ENCODE measurements at regions not wholly inside any gene's neighbourhood (a gene's known extent, or its start where the extent isn't known, plus 50 kb on each side); places are given as distances from the start of the nearest gene placed in this dataset.

DNA sequence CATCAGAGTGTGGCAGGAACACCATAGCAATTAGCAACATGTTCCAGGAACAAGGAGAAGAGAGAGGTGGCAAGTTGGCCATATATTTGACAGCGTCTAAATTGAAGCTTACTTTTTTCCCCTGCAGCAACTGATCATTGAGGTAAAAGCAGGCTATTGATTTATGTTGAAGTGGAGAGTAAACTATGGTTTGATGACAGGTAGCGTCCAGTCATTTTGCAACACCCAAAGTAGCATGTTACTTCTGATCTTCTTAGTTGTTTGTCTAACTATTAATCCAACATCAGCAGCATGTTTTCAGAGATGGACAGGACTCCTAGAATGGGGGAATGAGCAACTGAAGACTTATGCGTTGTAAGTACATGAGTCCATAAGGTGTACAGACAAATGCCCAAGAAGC, 225.8 kb downstream of the ZPLD1 start:
- no CpG with 5 or more reads among the region's 3 CpGs for WGBS (ENCODE audit: insufficient coverage, low lambda C conversion rate)
- H3K27me3 ChIP-seq (ENCODE audit: control insufficient read depth, insufficient read depth, low read length): no peaks in the 10 kb centered on the region

DNA sequence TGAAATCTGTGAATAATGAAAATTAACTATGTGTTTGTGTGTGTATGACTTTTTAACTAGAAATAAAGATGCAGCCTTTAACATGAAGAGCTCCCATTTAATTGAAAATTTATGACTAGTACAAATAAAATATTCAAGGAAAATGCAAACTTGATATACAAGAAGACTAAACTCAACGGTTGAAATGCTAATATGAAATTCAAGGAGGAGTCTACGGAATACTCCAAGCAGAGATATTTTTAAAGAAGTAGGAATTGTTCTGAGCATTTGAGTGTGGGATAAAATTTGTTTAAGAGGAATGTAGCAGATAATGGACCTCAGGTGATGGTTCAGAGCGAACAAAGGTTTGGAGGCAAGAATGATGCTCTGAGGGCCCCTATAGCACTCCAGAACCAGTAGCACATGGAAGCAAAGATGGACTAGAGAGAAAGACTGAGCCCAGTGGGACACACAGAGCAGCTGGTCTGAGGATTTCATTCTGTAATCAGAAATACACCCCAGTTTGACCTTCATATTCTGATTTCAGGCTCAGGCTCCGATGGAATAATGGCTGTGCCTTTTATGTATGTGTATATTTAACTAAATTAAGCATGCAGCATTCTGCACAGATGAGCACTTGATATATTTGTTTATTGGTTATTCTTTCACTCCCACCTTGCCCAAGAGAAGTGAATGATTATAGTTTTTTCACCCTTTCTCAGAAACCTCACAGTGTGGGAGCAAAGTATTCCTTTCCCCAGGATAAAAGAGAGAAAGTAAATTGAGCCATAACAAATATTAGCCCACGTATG, 227.1 kb downstream of the ZPLD1 start:
- no peak for DNase-seq
- Histone ChIP-seq H3K4me1 (ENCODE audit: control insufficient read depth, insufficient read depth, low read length) (no peaks in the 10 kb centered on the region), H3K9me3 (ENCODE audit: control insufficient read depth, low read depth, low read length) (no peaks in the 10 kb centered on the region), H3K36me3 (ENCODE audit: control insufficient read depth, insufficient read depth, low read length) (no peaks in the 10 kb centered on the region), H3K27ac (ENCODE audit: low read length) (no peak overlapping the region), H3K27me3 (ENCODE audit: control insufficient read depth, insufficient read depth, low read length) (no peaks in the 10 kb centered on the region), H3K4me3 (ENCODE audit: low read length) (no peak overlapping the region)
- WGBS (ENCODE audit: insufficient coverage, low lambda C conversion rate): 94% methylated on average over 2 of the region's 5 CpGs

More for the DNA sequence above, 225.8 kb downstream of the ZPLD1 start:
- no peak for DNase-seq
- Histone ChIP-seq H3K9me3 (ENCODE audit: control insufficient read depth, low read depth, low read length) (no peaks in the 10 kb centered on the region), H3K36me3 (ENCODE audit: control insufficient read depth, insufficient read depth, low read length) (no peaks in the 10 kb centered on the region), H3K4me1 (ENCODE audit: control insufficient read depth, insufficient read depth, low read length) (no peaks in the 10 kb centered on the region), H3K27ac (ENCODE audit: low read length) (no peak overlapping the region), H3K4me3 (ENCODE audit: low read length) (no peak overlapping the region)

DNA sequence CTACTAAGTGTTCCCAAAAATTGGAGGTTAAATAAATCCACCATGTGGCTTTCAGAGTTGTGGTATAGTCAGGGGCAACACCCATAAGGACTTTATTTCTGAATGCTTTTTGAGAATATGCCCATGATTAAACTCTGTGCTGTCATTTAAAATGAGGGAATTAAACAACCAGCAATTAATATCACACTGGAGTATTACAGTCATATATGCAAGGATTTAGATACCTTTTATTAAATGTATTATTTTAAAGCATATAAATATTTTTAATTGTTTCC, 227.6 kb downstream of the ZPLD1 start:
- no peak overlapping the region for H3K4me3 ChIP-seq (ENCODE audit: low read length)
- no peaks in the 10 kb centered on the region for H3K9me3 ChIP-seq (ENCODE audit: control insufficient read depth, low read depth, low read length)
- DNase-seq: no peak
- H3K27ac ChIP-seq (ENCODE audit: low read length): no peak overlapping the region
- H3K27me3 ChIP-seq (ENCODE audit: control insufficient read depth, insufficient read depth, low read length): no peaks in the 10 kb centered on the region
- H3K4me1 ChIP-seq (ENCODE audit: control insufficient read depth, insufficient read depth, low read length): no peaks in the 10 kb centered on the region
- H3K36me3 ChIP-seq (ENCODE audit: control insufficient read depth, insufficient read depth, low read length): no peaks in the 10 kb centered on the region

DNA sequence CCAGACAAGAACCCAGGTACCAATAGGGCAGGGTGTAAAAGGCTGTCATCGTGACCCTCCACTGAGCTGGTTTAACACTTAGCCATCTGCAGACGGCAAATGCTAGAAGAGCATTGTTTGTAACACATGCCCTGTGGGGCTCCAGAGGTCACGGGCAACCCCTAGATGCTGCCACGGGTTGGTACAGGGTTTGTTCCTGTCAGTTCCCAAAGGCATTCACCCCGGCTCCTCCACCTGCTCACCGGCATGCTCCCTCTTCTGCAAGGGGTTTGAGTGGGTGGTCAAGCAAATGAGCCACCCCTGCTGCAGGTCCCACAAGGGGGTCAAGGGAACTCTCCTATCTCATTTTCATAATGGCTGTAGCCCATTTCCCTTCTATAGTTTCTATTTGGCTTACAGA, 229.3 kb downstream of the ZPLD1 start:
- H3K4me3 ChIP-seq (ENCODE audit: low read length): no peak overlapping the region
- no CpG with 5 or more reads among the region's 6 CpGs for WGBS (ENCODE audit: insufficient coverage, low lambda C conversion rate)
- H3K27ac ChIP-seq (ENCODE audit: low read length): no peak overlapping the region
- H3K4me1 ChIP-seq (ENCODE audit: control insufficient read depth, insufficient read depth, low read length): no peaks in the 10 kb centered on the region
- no peaks in the 10 kb centered on the region for H3K36me3 ChIP-seq (ENCODE audit: control insufficient read depth, insufficient read depth, low read length)
- H3K9me3 ChIP-seq (ENCODE audit: control insufficient read depth, low read depth, low read length): no peaks in the 10 kb centered on the region
- H3K27me3 ChIP-seq (ENCODE audit: control insufficient read depth, insufficient read depth, low read length): no peaks in the 10 kb centered on the region
- no peak for DNase-seq

DNA sequence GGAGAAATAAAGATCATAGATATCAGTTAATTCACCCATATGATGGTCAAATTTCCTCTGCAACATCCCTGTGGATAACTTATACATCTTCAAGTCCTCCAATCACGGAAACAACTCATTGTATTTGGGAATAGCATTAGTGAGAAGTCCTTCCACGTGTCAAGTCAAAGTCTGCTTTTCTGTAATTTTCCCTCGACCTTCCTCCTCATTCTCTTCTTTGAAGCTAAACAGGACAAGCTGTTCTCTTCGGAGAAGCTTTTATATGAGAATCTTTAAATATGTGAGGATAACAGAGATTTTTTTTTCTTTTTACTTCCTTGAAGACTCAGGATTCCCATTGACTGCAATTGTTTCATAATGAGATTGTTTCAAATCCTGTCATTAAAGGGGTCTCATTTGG, 230.4 kb downstream of the ZPLD1 start:
- H3K27ac ChIP-seq (ENCODE audit: low read length): no peak overlapping the region
- H3K9me3 ChIP-seq (ENCODE audit: control insufficient read depth, low read depth, low read length): no peaks in the 10 kb centered on the region
- no peak overlapping the region for H3K4me3 ChIP-seq (ENCODE audit: low read length)
- H3K36me3 ChIP-seq (ENCODE audit: control insufficient read depth, insufficient read depth, low read length): no peaks in the 10 kb centered on the region
- WGBS (ENCODE audit: insufficient coverage, low lambda C conversion rate): 85% methylated on average over 3 of the region's 4 CpGs
- no peak for DNase-seq
- no peaks in the 10 kb centered on the region for H3K4me1 ChIP-seq (ENCODE audit: control insufficient read depth, insufficient read depth, low read length)
- H3K27me3 ChIP-seq (ENCODE audit: control insufficient read depth, insufficient read depth, low read length): no peaks in the 10 kb centered on the region

DNA sequence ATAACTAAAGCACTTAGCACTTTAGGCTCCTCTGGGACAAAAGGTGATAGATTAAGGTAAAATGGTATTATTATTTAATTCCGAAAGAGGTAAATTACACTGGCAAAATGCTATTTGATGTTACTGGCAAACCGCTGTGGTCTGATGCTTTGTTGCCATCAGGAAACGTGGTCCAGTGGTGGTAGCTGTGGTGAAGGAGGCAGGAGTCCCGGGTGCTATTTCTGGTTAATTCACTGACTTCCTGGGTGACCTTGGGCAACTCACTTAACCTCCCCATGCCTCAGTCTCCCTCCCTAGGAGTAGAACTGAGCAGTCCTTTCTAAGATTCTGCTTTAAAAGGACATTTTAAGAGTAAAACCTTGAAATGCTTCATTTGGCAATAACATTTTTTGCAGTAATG, 233.4 kb downstream of the ZPLD1 start:
- H3K4me3 ChIP-seq (ENCODE audit: low read length): no peak overlapping the region
- no peaks in the 10 kb centered on the region for H3K9me3 ChIP-seq (ENCODE audit: control insufficient read depth, low read depth, low read length)
- H3K36me3 ChIP-seq (ENCODE audit: control insufficient read depth, insufficient read depth, low read length): no peaks in the 10 kb centered on the region
- H3K27ac ChIP-seq (ENCODE audit: low read length): no peak overlapping the region
- H3K4me1 ChIP-seq (ENCODE audit: control insufficient read depth, insufficient read depth, low read length): no peaks in the 10 kb centered on the region
- DNase-seq: no peak
- H3K27me3 ChIP-seq (ENCODE audit: control insufficient read depth, insufficient read depth, low read length): no peaks in the 10 kb centered on the region
- 100% methylated on average over 1 of the region's 4 CpGs for WGBS (ENCODE audit: insufficient coverage, low lambda C conversion rate)

DNA sequence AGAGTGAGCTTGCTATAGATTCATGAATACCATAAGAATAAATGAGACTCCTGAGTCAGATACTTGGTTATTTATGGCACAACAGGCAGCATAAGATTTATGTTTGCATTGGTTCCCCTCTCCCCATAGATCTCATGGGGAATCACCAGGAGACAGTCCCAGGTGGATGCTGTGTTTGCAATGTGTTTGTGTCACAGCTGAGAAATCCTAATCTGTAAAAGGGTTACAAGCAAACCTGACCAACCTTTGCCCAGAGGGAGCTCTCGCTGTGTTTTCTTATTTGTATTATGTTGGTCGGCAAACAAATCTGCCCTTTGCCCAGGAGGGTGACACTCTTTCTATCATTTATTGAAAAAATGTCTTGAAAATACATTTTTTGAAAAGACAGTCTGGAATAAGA, 236.2 kb downstream of the ZPLD1 start:
- H3K4me1 ChIP-seq (ENCODE audit: control insufficient read depth, insufficient read depth, low read length): peaks cover 4% of the 10 kb centered on the region
- H3K4me3 ChIP-seq (ENCODE audit: low read length): no peak overlapping the region
- WGBS (ENCODE audit: insufficient coverage, low lambda C conversion rate): 7% methylated on average over 2 of the region's 2 CpGs
- no peak for DNase-seq
- H3K27me3 ChIP-seq (ENCODE audit: control insufficient read depth, insufficient read depth, low read length): no peaks in the 10 kb centered on the region
- H3K27ac ChIP-seq (ENCODE audit: low read length): no peak overlapping the region
- H3K9me3 ChIP-seq (ENCODE audit: control insufficient read depth, low read depth, low read length): no peaks in the 10 kb centered on the region
- H3K36me3 ChIP-seq (ENCODE audit: control insufficient read depth, insufficient read depth, low read length): no peaks in the 10 kb centered on the region

DNA sequence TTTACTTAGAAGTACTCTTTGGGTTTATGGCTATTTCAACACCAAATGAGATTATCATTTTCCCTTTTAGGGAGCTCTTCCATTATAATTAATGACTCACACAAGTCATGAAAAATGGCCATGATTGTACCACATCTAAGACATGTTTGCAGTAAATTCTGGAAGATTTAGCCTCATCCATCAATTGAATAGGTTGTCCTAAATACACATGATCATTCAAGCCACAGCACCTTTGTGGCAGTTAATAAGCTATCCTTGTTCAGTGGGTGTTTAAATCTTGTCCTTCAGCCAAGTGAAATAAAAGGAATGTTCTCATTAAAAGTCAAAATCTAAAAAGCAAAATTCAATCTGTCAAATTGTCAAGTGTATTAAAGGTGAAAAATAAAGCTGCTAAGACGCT, 237.5 kb downstream of the ZPLD1 start:
- Histone ChIP-seq H3K27ac (ENCODE audit: low read length) (no peak overlapping the region), H3K4me3 (ENCODE audit: low read length) (no peak overlapping the region), H3K27me3 (ENCODE audit: control insufficient read depth, insufficient read depth, low read length) (no peaks in the 10 kb centered on the region), H3K36me3 (ENCODE audit: control insufficient read depth, insufficient read depth, low read length) (no peaks in the 10 kb centered on the region), H3K9me3 (ENCODE audit: control insufficient read depth, low read depth, low read length) (no peaks in the 10 kb centered on the region), H3K4me1 (ENCODE audit: control insufficient read depth, insufficient read depth, low read length) (peaks cover 4% of the 10 kb centered on the region)
- no CpG with 5 or more reads among the region's 1 CpG for WGBS (ENCODE audit: insufficient coverage, low lambda C conversion rate)
- no peak for DNase-seq

DNA sequence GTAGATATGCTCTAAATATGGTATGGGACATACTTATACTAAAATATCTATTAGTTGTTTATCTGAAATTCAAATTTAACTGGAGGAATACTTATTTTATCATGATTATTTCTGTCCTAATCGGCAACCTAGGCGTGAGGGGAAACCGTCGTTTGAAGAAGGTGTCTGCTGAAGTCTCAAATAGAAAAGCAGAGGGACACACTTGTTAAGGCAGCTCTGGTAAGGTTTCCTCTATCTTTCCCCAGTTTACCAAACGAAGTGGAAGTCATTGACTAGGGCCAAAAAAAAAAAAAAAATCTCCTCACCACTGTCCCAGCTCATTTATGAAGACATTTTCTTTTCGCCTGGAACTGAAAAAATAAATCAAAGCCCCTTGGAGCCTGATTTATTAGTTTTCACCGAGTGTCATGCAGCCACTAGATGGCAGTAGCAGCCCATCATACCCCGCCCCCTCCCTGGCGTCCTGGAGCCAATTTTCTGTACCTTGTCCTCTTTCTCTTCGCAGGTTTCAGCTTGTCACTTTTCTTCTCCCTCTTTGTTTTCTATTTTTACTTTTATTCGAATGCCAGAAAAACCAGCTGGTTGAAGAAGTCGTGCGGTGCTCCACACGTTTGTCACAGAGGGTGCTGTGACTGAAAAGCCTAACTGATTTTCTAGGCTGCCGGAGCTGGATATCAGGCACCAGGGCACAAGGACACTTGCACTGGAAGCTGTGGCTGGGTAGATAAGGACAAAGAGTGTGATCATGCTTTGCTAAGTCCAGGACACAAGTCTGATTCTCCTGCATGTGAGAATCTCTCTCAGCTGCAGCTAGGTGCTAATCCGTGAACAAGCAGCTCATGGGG, 238.7 kb downstream of the ZPLD1 start:
- Histone ChIP-seq H3K27me3 (ENCODE audit: control insufficient read depth, insufficient read depth, low read length) (no peaks in the 10 kb centered on the region), H3K4me1 (ENCODE audit: control insufficient read depth, insufficient read depth, low read length) (peaks cover 4% of the 10 kb centered on the region), H3K27ac (ENCODE audit: low read length) (no peak overlapping the region), H3K36me3 (ENCODE audit: control insufficient read depth, insufficient read depth, low read length) (no peaks in the 10 kb centered on the region), H3K4me3 (ENCODE audit: low read length) (peak overlapping the region; percentile 14), H3K9me3 (ENCODE audit: control insufficient read depth, low read depth, low read length) (no peaks in the 10 kb centered on the region)
- WGBS (ENCODE audit: insufficient coverage, low lambda C conversion rate): 0% methylated on average over 6 of the region's 16 CpGs
- DNase-seq: peak; percentile 45 to 81

DNA sequence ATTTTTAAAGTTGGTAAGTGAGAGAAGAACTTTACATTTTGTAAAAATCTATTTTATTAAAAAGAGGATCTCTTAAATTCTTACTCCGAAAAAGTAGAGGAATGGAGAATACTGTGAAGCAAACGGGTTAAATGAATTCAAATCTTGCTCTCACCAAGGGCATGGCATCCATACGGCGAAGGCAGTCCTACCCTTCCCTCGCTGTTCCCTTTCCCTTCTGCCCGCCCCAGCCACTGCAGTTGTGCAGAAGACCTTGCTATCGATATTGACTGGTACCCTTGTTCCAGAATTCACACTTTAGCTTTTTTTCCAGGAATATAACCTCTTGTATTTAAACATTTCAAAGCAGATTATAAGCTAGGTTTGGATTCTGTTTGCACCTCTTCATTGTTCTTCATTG, 239.5 kb downstream of the ZPLD1 start:
- Histone ChIP-seq H3K9me3 (ENCODE audit: control insufficient read depth, low read depth, low read length) (no peaks in the 10 kb centered on the region), H3K27ac (ENCODE audit: low read length) (no peak overlapping the region), H3K27me3 (ENCODE audit: control insufficient read depth, insufficient read depth, low read length) (no peaks in the 10 kb centered on the region), H3K36me3 (ENCODE audit: control insufficient read depth, insufficient read depth, low read length) (no peaks in the 10 kb centered on the region), H3K4me3 (ENCODE audit: low read length) (no peak overlapping the region), H3K4me1 (ENCODE audit: control insufficient read depth, insufficient read depth, low read length) (peaks cover 4% of the 10 kb centered on the region)
- WGBS (ENCODE audit: insufficient coverage, low lambda C conversion rate): 100% methylated on average over 1 of the region's 7 CpGs
- DNase-seq: no peak

DNA sequence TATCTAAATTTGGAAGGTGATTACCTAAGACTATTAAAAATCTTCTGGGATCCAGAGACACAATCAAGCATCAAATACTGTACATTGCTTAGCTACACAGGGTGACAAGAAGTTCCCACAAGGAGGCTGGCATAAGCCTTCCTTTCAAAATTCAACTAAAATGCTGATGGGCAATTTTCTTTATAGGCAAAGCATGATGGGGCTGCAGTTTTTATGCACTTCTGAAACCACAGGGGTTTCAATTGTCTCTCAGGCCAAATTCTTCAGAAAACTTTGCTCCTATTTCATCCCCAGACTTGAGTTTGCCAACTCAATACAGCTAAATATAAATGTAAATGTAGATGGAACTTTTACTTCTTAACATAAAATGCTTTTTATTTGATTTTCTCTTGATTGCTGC, 241.6 kb downstream of the ZPLD1 start:
- Histone ChIP-seq H3K27ac (ENCODE audit: low read length) (no peak overlapping the region), H3K4me3 (ENCODE audit: low read length) (no peak overlapping the region), H3K27me3 (ENCODE audit: control insufficient read depth, insufficient read depth, low read length) (no peaks in the 10 kb centered on the region), H3K4me1 (ENCODE audit: control insufficient read depth, insufficient read depth, low read length) (peaks cover 4% of the 10 kb centered on the region), H3K9me3 (ENCODE audit: control insufficient read depth, low read depth, low read length) (no peaks in the 10 kb centered on the region), H3K36me3 (ENCODE audit: control insufficient read depth, insufficient read depth, low read length) (no peaks in the 10 kb centered on the region)
- no peak for DNase-seq
